Brain microvascular endothelial cell (primary cell): ENCODE measurements at regions not wholly inside any gene's neighbourhood (a gene's known extent, or its start where the extent isn't known, plus 50 kb on each side); places are given as distances from the start of the nearest gene placed in this dataset.

Experiments used
- DNase-seq: peaks from one replicate; pipeline ENCODE4 v3.0.0-alpha.2; 2020
- H3K27ac ChIP-seq: fragments of 250-450 bp; sonication (Bioruptor Pico); 2 replicates; pipeline ENCODE4 v1.5.1; 2020; ENCODE audit warnings: mild to moderate bottlenecking, moderate library complexity
- H3K27me3 ChIP-seq: fragments of 250-450 bp; sonication (Bioruptor Pico); replicated peaks from 2 replicates; pipeline ENCODE4 v1.5.1; 2020; ENCODE audit warnings: mild to moderate bottlenecking
- H3K36me3 ChIP-seq: fragments of 250-450 bp; sonication (Bioruptor Pico); replicated peaks from 2 replicates; pipeline ENCODE4 v1.5.1; 2020; ENCODE audit warnings: mild to moderate bottlenecking
- H3K4me3 ChIP-seq: 2 replicates; pipeline ENCODE4 v1.5.1; 2011; ENCODE audit warnings: low read depth, mild to moderate bottlenecking, control low read depth, low read length, moderate library complexity
- in situ Hi-C: cut with HindIII; loops from 2 replicates; pipeline ENCODE4 v1.10.0; 2017; ENCODE audit warnings: low sequenced_read_pairs, low pct_ligation_motif_present
- TF ChIP-seq, protein P1 (sequence below): IDR thresholded peaks from 2 replicates; pipeline ENCODE4 v1.5.1; 2011; ENCODE audit warnings: low read depth, mild to moderate bottlenecking, moderate library complexity, low read length, control low read depth, inconsistent platforms; ENCODE audit errors: missing control alignments

DNA sequence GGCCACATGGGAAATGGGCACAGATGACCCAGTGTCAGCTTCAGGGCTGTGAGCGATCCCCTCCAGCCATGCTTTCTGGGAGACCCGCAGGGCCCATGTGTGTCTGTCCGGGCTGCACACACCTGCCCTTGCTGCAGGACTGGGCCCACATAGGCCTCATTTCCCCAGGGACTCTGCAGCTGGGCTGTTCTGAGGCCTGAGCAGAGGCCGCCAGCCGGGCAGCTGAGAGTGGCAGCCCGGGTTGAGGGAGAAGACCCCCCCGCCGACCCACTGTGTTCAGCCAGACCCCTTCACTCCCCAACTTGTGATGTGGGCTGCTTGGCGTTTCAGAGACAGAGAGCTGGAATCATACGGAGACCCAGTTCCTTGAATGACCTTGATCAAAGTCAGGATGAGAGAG, 50.1 kb upstream of the DPYSL4 start:
- TF ChIP-seq, protein P1, sequence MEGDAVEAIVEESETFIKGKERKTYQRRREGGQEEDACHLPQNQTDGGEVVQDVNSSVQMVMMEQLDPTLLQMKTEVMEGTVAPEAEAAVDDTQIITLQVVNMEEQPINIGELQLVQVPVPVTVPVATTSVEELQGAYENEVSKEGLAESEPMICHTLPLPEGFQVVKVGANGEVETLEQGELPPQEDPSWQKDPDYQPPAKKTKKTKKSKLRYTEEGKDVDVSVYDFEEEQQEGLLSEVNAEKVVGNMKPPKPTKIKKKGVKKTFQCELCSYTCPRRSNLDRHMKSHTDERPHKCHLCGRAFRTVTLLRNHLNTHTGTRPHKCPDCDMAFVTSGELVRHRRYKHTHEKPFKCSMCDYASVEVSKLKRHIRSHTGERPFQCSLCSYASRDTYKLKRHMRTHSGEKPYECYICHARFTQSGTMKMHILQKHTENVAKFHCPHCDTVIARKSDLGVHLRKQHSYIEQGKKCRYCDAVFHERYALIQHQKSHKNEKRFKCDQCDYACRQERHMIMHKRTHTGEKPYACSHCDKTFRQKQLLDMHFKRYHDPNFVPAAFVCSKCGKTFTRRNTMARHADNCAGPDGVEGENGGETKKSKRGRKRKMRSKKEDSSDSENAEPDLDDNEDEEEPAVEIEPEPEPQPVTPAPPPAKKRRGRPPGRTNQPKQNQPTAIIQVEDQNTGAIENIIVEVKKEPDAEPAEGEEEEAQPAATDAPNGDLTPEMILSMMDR: no peak
- no peak overlapping the region for H3K27ac ChIP-seq
- no peaks in the 10 kb centered on the region for H3K27me3 ChIP-seq
- no peak for DNase-seq
- no peaks in the 10 kb centered on the region for H3K36me3 ChIP-seq
- no peak overlapping the region for H3K4me3 ChIP-seq
- in situ Hi-C loops: no loop called here
